HG02642 (cell line): ENCODE measurements at regions not wholly inside any gene's neighbourhood (a gene's known extent, or its start where the extent isn't known, plus 50 kb on each side); places are given as distances from the start of the nearest gene placed in this dataset.
"Not testable (repeated sequence)": the region's sequence is repeated elsewhere in the genome, so short reads cannot be mapped to it uniquely, and the experiment has no call there.

Experiments used
- ATAC-seq: cut with Tn5 transposase; IDR thresholded peaks from one replicate; pipeline ENCODE4 v1.9.1; 2021; ENCODE audit warnings: mild to moderate bottlenecking; ENCODE audit not compliant: unreplicated experiment, poor library complexity

DNA sequence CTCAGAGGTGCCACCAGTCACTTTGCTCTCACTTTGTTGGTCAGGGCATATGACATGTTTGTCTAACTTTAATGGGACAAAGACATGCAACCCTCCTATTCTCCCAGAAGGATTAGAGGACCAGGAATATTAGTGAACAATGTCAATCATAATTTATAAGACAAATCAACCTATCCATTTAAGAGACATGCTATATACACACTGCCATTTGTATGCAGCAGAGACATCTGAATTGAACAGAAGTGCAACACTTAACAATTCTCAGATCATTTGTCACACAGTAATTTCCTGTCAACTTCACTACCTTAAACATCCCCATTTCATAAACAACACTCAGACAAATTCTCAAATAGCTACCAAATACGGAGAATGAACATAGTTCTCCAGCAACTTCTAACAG lies 273.6 kb upstream of the RGMB start:
- ATAC-seq, result no peak

DNA sequence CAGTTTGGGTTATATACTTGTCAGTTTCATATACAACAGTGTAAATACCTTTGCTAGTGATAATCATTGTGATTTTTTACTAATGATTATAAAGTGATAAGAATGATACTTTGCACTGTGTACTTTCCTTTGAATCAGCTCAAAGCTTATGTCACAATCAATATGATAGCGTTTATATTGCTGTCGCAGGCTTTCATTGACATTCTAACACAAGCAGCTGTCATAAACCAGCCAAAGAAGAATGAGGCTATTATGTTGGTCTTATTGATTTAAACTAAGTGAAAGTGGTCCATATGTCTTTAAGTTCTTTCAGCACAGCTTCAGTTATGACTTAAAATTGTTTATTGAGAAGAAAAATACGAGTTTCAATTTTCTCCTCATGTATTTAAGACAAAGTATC lies 272.7 kb upstream of the RGMB start:
- ATAC-seq, result no peak

DNA sequence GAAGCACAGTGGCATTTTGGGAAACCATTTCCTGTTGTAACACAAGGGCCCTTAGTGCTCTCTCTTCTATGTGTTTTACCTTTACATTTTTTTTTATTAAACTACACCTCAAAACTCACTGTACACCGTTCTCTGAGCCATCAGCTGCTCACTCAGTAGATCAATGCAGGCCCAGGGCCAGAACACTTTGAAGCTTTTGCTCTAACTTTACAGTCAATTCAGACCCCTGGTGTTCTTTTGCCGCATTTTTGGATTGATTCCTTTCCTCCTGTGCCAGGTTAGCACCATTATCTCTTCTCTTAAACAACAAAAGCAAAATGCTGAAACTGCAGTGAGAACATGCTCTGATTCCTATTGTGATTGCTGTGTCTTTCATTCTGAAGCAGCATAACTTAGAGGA lies 269.8 kb upstream of the RGMB start:
- no peak for ATAC-seq

DNA sequence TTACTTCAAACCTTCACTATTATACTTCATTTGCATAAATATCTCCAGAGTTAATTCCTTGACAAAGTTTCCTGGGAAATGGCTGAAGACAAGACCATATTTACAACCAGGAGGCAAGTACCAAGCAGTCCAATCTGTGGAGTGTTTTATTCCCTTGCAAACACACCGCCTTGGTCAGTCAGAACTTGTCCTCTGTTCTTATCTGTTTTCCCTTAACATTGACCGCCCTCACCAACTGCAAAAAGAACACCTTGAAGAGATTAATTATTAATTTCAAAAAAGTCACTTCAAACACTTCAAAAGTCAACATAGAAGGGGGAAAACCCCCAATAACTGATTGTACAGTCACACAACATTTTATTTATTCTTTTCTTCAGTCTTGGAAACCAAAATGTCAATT lies 269.0 kb upstream of the RGMB start:
- no peak for ATAC-seq

DNA sequence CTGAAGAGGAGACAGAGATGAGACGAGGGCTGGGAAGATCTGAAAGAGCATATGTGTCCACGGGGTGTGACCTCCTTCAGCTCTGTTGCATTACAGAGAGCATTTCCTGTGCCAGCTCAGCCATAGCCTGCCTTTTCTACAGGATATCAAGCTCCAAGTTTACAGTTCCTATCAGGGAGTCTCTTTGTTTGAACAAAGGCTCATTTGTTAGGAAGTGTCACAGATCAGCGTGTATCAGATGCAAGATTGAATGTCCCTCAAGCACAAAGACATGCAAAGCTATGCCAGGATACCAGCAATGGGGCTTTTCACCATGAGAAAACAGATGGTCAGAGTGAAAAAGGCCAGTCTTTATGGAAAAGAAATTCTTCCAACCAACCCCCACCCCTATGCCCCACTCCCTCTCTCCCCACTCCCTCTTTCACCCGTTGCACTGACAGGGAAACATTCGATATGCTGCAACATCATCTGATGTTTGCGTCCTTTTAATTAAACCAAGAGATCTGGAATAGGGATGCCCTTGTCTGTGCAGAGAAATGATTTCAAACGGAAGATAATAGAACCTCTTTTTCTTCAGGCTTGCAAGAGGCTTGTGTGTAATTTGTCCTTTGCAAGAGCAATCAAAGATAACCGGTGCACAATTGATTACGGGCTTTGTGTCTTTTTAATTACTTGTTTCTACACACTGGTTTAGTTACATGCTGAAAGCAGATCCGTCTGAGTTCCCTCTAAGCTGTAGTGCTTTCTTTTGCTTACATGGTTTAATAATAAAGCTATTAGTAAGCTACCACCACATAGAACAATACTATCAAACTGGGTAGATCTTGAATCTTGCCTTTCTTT lies 263.1 kb upstream of the RGMB start:
- no peak for ATAC-seq

DNA sequence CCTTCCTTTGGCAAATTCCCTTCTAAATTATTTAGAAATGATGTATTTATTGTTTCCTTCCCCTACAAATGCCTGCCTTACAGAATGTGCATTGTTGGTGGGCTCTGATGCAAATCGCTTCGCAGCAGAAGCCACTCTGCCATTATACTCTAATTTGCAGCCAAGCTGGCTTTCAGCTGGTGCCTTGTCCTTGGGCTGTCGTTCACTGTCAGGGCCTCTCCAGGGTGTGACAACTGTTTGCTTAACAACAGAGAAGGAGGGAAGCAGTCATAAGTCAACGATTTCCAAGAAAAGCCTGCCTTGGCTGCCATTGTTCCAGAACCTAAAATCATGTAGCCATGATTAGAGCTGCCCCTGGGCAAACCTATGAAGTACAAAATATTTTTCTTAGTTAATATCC lies 260.1 kb upstream of the RGMB start:
- ATAC-seq, result no peak

DNA sequence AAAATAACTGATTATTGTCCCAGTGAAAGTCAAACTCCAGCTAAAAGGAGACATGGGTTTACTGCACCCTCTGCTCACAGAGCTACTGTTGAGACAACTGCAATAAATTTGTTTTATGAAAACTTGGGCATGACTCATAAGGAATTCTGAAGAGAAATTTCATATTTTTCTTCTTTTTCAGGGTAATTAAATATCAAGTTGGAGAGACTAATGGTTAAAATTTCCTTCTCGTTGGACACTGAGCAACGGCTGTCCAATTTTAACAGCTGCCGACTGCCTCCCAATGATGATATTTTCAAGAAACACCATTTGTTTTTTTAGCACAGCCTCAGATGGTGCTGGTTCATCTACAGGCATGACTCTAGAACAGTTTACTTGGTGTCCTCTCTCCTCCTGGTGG lies 259.2 kb upstream of the RGMB start:
- no peak for ATAC-seq

DNA sequence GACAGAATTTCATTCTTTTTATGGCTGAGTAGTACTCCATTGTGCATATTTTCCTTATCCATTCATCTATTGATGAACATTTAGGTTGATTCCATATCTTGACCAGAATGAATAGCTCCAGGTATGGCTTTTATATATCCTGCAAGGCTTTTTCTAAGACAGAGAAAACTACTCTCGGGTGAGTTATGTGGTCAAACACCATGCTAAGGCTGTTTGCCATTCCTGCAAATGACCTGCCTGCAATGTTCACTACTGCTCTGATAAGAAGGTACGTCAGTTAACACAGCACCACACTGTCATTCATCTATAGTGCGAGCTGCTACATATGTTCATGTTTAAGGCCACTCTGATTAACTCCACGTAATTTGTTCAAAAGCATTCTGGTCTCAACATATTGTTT lies 256.8 kb upstream of the RGMB start:
- no peak for ATAC-seq

DNA sequence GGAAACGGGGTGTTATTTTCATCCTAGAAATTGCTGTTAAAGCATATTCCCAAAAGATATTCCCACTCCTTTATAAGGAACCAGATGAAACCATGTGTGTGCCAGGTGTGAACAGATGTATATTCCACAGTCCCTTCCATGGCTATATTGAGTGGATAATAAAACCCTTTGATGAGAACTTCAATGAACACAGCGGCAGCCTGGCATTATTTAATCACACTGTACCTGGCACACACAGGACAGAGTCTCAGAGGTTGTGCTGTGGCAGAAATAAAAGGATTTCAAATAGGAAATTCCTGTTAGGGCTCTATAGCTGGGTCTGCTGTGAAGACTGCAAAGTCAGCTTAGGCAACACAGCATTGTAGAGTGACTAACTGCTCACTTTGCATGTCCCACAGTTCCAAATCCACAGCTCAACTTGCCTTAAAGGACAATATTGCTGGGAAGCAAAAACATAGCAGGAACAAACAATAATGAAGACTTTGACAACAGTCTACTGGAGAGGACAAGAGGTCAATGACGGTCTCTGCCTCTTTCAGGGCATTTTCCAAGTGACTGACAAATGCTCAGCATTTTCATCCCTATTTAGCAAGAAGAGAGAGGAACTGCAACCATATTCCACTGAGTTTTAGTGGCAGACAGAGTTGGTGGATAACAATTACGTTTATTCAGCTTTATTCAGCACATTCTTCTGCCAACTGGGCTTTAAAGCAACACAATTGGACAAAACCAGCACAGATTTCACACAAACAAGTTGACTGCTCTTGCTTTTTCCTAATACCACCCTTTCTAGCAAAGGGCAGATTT lies 255.7 kb upstream of the RGMB start:
- no peak for ATAC-seq

DNA sequence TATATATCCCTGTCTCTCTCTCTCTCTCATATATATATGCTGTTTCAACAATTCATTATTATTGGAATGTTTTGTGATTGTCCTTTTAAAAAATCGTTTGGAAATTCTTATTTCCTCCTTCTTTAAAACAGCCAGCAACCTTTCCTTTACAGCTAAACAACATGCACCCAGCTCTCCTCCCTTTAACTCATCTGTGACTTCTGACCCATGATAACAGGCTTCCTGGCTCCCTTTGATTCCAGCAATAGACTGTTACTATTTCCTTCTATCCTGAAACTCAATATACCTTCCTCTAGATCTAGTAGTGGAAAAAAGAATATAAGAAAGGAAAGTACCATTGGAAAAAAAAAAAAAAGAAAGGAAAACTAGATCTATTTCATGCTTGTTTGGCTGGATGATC lies 254.7 kb upstream of the RGMB start:
- ATAC-seq, result no peak

DNA sequence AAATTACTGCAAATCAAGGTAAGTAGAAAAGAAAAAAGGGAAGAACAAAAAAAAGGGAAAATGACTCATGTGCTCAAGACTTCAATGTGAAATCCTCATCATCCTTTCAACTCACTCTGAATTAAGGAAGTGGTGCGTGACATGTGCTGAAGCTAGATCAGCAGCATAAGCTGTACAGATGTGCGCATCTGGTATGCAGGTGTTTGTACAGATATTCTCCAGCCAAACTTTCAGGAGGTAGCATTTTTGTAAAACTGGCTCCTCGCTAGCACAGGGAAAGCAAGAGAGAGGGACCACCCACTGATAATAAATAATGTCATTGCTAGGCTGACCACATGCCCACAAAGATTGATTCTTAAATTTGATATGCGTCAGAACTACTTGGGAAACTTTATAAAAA lies 253.9 kb upstream of the RGMB start:
- ATAC-seq, result no peak

DNA sequence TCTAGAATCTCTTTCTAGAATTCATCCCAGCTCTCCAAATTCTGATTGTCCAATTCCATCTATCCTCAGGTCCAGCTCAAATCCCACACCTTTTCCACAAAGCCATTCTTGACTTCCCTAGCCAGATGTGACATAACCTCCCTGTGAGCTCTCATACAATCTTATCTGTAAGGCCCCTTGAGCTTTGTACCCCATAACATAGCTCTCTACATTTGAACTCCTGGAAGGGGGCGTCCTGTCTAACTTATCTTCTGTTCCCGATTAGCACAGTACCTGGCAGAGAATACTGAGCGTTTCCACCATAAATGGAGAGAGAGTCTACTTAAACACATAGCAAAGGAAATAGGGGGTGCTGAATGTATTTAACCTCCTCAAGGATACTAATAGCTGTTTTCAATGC lies 251.6 kb upstream of the RGMB start:
- no peak for ATAC-seq

DNA sequence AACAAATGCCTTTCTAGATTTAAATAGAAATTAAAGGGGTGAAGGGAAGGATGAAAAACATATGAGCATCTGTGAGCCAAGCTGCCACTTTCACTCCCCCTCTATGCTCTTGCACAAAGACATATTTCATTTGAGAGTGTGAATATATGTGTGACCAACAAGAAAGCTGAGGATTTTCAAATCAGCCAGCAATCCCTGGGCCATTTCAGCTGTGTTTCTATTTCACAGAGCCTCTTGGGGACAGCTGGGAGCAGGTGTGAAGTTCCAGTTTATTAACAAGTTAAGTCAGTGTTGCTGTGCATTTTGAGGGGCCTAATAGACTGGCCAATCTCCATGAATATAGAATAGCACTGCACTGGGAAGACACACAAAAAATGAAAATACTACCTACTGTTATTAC lies 248.7 kb upstream of the RGMB start:
- ATAC-seq, result no peak

DNA sequence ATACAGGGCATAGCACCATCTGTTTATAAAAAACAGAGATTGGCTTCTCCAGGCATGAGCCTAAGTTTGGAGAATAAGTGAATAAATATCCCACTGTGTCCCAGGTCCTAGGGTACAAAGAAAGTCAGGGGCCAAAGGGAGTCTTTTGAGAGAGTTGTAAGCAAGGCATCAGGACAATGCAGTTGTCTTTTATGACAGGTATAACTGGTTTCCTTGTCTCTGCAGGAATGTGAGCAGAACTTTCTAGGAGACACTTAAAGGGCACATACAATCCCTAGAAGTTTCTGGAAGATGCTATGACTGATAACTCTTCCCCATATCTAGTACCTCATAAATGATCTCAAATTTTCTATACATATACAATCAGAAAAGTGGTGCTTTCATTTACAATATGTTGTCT lies 245.6 kb upstream of the RGMB start:
- ATAC-seq, result no peak

DNA sequence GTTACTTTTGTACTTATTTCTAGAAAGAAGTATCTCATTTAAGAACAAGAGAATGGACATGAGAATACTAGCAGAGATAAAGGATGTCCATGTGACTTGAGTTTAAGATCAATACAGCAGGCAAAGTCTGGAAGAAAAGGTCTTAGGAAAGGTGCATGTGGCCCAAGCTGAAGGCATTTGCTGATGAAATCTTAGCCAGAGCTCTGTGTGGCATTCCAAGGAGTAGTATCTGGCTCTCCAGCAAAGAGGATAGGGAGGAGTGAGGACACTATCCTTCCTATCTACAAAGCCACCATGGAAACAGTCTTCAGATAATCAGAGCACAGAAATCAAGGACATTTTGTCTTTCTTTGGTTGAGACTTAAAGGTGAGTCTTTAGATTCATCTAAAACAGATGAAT lies 244.1 kb upstream of the RGMB start:
- ATAC-seq, result no peak

DNA sequence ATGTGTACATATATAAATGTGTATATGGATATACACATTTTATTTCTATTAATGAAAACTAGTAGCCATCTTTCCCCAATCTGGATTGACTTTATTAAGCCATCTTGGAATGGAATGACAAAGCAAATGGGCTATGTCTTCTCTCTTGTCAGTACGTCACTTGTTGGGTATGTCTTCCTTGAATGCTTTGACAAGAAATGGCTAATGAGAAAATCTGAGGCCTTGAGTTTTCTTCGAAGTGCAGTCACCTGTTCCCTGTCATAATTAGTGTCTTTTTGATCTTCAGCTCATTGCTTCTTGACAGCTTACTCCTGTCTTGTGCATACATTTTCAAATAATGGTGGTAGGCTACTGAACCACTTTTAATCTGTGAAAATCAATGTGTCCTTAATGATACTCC lies 243.2 kb upstream of the RGMB start:
- no peak for ATAC-seq

DNA sequence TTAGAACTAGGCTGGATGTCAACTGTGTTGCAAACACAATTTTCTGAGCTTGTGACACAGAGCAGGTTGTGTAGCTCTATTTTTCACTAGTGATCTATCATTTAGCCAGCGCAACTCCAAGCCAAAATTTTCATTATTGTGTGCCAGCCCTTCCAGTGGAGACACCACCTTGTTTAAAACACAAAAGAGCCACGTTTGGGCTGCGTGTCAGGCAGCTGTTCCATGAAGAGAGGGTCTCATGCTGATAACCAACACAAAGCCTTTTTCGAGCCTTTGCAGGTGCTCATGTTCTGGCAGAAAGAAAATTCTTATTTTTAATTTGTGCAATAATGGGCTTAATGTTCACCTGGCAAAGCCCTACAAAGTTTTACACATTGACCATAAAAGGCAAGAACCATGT lies 237.6 kb upstream of the RGMB start:
- ATAC-seq, result no peak

DNA sequence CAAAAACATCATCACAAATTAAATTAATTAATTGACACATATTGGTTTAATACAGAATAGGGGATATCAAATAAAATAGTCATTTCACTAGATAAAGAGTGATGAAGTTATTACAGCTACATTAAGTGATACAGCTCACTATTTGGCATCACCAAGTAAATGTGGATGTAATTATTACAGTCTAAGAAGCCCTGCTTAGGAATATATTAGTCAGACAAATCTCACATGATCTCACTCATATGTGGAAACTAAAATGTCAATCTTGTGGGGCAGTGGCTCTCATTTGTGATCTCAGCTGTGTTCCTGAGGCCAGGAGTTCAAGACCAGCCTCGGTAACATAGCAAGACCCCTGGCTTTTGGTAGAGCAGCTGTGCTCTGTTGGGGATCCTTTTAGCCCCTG lies 233.4 kb upstream of the RGMB start:
- no peak for ATAC-seq

DNA sequence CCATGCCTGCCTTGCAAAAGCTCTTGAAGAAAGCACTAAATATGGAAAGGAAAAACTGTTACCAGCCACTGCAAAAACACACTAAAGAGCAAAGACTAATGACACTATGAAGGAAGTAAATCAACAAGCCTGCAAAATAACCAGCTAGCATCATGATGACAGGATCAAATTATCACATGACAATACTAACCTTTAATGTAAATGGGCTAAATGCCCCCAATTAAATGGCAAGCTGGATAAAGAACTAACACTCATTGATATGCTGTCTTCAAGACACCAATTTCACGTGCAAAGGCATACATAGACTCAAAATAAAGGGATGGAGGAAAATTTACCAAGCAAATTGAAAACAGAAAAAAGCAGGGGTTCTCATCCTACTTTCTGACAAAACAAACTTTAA lies 231.8 kb upstream of the RGMB start:
- no peak for ATAC-seq

DNA sequence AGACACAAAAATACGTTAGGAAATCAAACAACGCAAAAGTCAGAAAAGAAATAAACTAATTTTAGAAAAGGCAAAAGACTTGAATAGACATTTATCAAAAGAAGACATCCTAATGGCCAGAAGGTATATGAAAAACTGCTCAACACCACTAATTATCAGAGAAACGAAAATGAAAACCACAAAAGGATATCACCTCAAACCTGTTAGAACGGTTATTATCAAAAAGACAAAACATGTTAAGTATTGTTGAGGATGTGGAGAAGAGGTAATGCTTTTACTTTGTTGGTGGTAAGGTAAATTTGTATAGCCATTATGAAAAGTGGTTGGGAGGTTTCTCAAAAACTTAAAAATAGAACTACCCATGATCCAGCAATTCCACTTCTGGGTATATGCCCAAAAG lies 230.0 kb upstream of the RGMB start:
- ATAC-seq, result no peak

DNA sequence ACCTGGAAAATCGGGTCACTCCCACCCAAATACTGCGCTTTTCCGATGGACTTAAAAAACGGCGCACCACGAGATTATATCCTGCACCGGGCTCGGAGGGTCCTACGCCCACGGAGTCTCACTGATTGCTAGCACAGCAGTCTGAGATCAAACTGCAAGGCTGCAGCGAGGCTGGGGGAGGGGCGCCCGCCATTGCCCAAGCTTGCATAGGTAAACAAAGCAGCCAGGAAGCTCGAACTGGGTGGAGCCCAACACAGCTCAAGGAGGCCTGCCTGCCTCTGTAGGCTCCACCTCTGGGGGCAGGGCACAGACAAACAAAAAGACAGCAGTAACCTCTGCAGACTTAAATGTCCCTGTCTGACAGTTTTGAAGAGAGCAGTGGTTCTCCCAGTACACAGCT lies 226.5 kb upstream of the RGMB start:
- ATAC-seq, result not testable (repeated sequence)

DNA sequence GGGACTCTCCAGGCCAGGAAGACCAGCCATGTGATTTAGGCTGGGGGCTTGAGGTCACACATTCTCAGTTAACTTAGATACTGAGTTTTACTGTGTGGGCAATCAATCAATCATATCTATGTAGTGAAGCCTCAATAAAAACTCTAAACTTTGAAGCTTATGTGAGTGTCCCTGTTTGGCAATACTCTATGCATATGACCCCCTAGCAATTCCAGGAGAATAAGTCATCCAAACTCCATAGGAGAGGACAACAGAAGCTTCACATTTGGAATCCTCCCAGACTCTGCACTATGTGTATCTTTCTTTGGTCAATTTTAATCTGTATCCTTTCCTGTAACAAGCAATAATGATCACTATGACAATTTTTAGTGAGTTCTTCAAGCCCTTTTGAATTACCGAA lies 216.8 kb upstream of the RGMB start:
- no peak for ATAC-seq
